Activated CD4-positive, alpha-beta T cell treated with anti-CD3 and anti-CD28 coated beads, Interleukin-2, amount 10 ng/mL, durations not matched to agents 7 days and 5 days (primary cell): ENCODE measurements at regions not wholly inside any gene's neighbourhood (a gene's known extent, or its start where the extent isn't known, plus 50 kb on each side); places are given as distances from the start of the nearest gene placed in this dataset.
"Not testable (repeated sequence)": the region's sequence is repeated elsewhere in the genome, so short reads cannot be mapped to it uniquely, and the experiment has no call there.

Experiments used
- CTCF ChIA-PET: fragments of 350-600 bp; sonication (Branson Sonifier 250); formaldehyde crosslinking; loops from one replicate; lab custom pipeline; 2021; ENCODE audit warnings: antibody characterized with exemption; lab: Charles Lee
- POLR2A ChIA-PET: fragments of 350-600 bp; sonication (Branson Sonifier 250); formaldehyde crosslinking; loops from one replicate; lab custom pipeline; 2021; ENCODE audit warnings: antibody characterized with exemption; lab: Charles Lee
- DNase-seq: peaks from one replicate; pipeline ENCODE4 v3.0.0-alpha.2; 2020
- H3K27ac Mint-ChIP-seq: one replicate; pipeline ENCODE4 v1.8.0; 2021; ENCODE audit warnings: mild to moderate bottlenecking, moderate library complexity, mixed read lengths
- H3K27me3 Mint-ChIP-seq: one replicate; pipeline ENCODE4 v1.8.0; 2021; ENCODE audit warnings: mixed read lengths
- H3K36me3 Mint-ChIP-seq: one replicate; pipeline ENCODE4 v1.8.0; 2021; ENCODE audit warnings: low read depth, mixed read lengths
- H3K4me1 Mint-ChIP-seq: one replicate; pipeline ENCODE4 v1.8.0; 2021; ENCODE audit warnings: mixed read lengths
- H3K4me3 Mint-ChIP-seq: one replicate; pipeline ENCODE4 v1.8.0; 2021; ENCODE audit warnings: mild to moderate bottlenecking, moderate library complexity, mixed read lengths
- H3K9me3 Mint-ChIP-seq: one replicate; pipeline ENCODE4 v1.8.0; 2021; ENCODE audit warnings: mixed read lengths

DNA sequence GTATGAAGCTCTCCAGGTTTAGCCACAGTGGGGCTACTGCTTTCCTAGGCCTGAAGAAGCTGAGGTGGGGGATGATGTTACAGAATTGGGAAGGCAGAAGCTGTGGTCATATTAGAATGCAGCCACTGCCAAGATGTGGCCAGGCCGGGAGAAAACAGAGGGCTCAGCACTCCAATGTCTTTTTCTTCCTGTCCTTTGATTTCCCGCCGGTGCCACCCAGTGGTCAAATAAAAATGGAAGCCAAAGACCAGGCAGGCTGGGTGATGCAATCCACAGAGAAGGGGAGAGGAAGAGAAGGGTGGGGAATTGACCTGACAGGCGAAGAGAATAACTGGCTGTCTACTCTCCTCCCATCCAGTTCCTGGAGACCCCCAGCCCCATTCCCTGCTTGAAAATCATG lies 94.9 kb upstream of the SHISA3 start:
- Mint-ChIP-seq H3K4me1 (no peaks in the 10 kb centered on the region), H3K9me3 (no peaks in the 10 kb centered on the region), H3K4me3 (no peak overlapping the region), H3K27ac (no peak overlapping the region), H3K36me3 (no peaks in the 10 kb centered on the region), H3K27me3 (peaks cover 6% of the 10 kb centered on the region)
- POLR2A ChIA-PET = no interaction called here
- DNase-seq = no peak
- CTCF ChIA-PET = no interaction called here

DNA sequence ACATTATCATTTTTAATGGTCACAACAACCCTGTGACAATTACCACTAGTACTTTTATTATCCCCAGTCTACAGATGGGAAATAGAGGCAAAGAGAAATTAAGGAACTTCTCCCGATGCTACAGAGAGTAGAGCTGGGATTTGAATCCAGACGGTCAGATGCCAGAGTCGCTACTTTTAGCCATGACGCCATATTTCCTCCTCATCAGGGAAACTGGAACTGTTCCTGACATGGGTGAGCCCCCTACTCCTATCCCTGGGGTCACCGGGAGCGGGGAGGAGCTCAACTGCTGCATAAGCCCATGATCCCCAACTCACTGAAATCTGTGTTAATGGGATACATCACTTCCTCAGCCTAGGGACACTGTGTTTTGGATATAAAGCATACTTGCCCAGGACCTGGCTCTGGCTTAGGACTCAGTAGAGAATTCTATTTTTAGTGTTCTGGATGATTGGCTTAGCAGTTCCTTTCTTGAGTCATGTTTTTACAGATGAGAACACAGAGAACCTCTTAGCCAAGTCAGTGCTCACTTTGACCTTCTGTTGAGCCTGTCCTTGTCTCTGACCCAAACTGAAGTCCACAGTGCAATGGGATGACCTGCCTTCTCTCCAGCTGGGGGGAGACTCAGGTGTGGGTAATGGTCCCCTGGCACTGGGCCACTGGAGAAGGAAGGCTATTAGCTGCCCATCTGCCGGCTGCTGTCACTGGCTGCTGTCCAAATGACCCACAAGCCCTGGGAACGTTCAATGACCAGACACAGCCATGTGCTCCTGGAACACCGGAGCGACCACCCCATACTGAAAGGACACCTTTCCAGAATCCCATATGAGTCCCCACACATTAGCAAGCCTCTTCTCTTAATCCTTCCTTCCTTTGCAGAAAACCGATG lies 90.8 kb upstream of the SHISA3 start:
- no peaks in the 10 kb centered on the region for H3K27me3 Mint-ChIP-seq
- no peak overlapping the region for H3K27ac Mint-ChIP-seq
- CTCF ChIA-PET = no interaction called here
- no peaks in the 10 kb centered on the region for H3K36me3 Mint-ChIP-seq
- POLR2A ChIA-PET = no interaction called here
- no peak overlapping the region for H3K4me3 Mint-ChIP-seq
- H3K4me1 Mint-ChIP-seq = no peaks in the 10 kb centered on the region
- DNase-seq = no peak
- no peaks in the 10 kb centered on the region for H3K9me3 Mint-ChIP-seq

DNA sequence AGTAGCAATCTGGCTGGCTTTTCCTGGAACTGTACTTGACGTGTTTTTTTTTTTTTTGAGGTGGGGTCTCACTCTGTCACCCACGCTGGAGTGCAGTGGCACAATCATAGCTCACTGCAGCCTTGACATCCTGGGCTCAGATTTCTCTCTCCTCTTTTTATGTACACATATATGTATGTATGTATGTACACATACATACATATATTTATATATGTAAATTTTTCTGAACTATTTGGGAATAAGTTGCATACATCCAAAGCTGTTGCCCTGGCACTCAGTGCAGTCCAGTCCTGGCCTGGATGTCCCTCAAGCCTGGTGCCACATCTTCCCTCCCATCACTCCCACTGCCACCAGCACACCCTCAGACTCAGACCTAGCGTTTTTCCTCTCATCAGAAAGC lies 89.0 kb upstream of the SHISA3 start:
- Mint-ChIP-seq H3K27ac (no peak overlapping the region), H3K27me3 (no peaks in the 10 kb centered on the region), H3K9me3 (no peaks in the 10 kb centered on the region), H3K4me1 (no peaks in the 10 kb centered on the region), H3K4me3 (no peak overlapping the region), H3K36me3 (no peaks in the 10 kb centered on the region)
- DNase-seq = no peak
- ChIA-PET POLR2A (no interaction called here), CTCF (no interaction called here)

DNA sequence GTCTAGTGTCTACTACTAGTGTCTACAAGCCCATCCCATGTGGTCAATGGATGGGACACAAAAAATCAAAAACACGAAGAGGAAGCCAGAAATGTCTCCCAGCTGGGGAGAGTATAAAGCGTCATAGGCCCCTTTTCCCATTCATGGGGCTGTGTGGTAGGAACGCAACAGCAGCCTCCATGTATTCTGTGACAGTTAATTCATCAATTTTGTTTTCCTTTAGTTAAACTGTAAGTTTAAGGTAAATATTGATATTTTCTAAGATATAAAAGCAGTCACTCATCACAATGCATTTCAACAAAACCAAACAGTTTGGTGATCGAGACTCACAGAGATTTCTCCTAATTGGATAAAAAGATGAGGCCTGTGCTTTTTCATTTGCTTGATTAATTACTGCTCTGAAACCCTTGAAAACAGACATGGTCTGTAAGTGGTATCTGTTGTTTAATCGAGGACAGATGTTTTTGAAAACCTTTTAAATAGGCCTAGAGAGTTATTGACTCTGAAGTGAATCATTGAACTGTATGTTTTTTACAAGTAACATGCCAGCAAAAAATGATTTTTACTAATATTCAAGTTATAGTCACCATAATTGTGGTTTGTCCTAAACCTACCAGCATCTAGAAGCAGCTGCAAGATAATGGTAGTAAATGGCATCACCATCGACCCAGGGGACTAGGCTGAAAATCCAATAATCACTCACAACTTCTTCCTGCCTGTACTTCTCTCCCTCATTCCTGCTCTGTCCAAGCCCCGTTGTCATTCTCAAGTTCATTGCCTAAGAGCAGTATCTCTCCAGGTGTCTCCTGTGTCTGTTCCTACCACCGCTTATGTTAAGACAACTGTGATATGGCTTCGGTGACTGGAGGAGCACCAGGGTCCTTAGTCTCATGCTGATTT lies 87.7 kb upstream of the SHISA3 start:
- ChIA-PET POLR2A (no interaction called here), CTCF (no interaction called here)
- no peaks in the 10 kb centered on the region for H3K27me3 Mint-ChIP-seq
- DNase-seq = no peak
- H3K27ac Mint-ChIP-seq = no peak overlapping the region
- H3K4me3 Mint-ChIP-seq = no peak overlapping the region
- no peaks in the 10 kb centered on the region for H3K36me3 Mint-ChIP-seq
- H3K9me3 Mint-ChIP-seq = no peaks in the 10 kb centered on the region
- no peaks in the 10 kb centered on the region for H3K4me1 Mint-ChIP-seq

DNA sequence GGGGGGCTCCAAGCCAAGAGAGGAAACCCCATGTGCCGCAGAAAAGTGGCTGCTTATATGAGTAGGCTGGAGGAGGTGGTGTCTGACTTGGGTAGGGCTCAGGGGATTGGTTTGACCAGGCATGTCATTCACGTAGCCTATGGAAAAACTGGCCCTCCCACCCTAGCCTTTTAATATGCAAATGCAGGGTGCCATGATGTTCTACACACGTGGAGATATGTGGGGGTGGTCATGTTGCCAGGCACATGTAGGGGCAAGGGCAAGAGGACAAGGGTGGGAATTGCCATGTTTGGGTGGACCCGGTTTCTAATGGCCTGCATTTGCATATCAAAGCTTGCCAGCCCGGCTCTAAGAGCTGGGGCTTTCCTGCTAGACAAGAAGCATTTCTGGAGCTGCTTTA lies 86.9 kb upstream of the SHISA3 start:
- no peak for DNase-seq
- Mint-ChIP-seq H3K27ac (no peak overlapping the region), H3K27me3 (no peaks in the 10 kb centered on the region), H3K9me3 (no peaks in the 10 kb centered on the region), H3K4me3 (no peak overlapping the region), H3K36me3 (no peaks in the 10 kb centered on the region), H3K4me1 (no peaks in the 10 kb centered on the region)
- ChIA-PET CTCF (no interaction called here), POLR2A (no interaction called here)

DNA sequence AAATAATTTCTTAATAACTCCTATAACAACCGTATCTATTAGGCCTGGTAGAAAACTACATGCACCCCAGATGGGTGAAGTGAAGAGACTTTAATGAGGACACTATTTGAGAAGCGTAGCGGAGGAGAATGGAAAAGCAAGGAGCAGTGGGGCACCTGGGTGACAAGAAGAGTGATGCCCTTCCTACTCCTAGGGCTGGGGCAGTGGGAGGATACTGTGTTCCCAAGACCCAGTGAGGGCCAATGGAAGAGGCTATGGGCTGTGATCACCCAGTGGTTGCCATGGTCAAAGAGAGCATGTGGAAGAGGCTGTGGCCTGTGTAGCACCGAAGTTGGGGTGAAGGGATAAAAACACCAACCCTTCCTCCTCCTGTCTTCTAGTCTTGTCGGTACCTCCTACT lies 86.5 kb upstream of the SHISA3 start:
- ChIA-PET CTCF (no interaction called here), POLR2A (no interaction called here)
- Mint-ChIP-seq H3K27me3 (no peaks in the 10 kb centered on the region), H3K4me1 (no peaks in the 10 kb centered on the region), H3K27ac (no peak overlapping the region), H3K36me3 (no peaks in the 10 kb centered on the region), H3K9me3 (no peaks in the 10 kb centered on the region), H3K4me3 (no peak overlapping the region)
- no peak for DNase-seq

DNA sequence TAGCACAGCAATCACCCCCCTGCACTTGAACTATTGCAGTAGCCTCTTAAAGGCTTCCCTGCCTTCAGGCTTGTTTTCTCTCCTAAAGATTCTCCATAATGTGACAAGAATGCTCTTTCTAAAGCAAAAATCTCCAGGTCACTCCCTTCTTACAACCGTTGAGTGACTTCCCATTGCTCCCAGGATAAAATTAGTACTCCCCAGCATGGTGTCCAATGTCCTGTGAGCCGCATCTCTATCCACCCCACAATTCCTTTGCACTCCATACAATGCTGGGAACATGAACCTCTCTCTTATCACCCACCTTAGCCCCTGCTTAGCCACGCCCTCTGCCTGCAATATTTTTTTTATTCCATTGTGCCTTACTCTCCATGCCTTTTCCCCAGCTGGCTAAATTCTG lies 85.7 kb upstream of the SHISA3 start:
- H3K9me3 Mint-ChIP-seq = no peaks in the 10 kb centered on the region
- no peaks in the 10 kb centered on the region for H3K36me3 Mint-ChIP-seq
- no peak overlapping the region for H3K27ac Mint-ChIP-seq
- ChIA-PET POLR2A (no interaction called here), CTCF (no interaction called here)
- no peak overlapping the region for H3K4me3 Mint-ChIP-seq
- H3K27me3 Mint-ChIP-seq = no peaks in the 10 kb centered on the region
- DNase-seq = no peak
- no peaks in the 10 kb centered on the region for H3K4me1 Mint-ChIP-seq

DNA sequence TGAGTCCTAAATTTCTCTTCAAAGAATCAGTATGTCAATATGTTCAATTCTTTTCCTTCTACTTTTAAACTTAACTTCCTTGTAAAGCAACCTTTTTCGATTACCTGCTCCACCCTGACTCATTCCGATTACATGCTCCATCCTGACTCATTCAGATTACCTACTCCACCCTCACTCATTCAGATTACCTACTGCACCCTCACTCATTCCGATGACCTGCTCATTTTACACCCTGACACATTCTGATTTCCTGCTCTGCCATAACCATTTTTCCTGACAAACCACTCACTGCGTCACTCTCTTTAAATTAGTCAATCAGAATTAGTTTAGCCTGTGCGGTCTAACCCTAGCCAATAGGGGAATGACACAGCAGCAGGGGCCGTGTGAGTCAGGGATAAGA lies 83.9 kb upstream of the SHISA3 start:
- H3K27ac Mint-ChIP-seq, H3K4me1 Mint-ChIP-seq, H3K9me3 Mint-ChIP-seq, H3K4me3 Mint-ChIP-seq, POLR2A ChIA-PET, DNase-seq, CTCF ChIA-PET, H3K27me3 Mint-ChIP-seq, H3K36me3 Mint-ChIP-seq: not testable (repeated sequence)

DNA sequence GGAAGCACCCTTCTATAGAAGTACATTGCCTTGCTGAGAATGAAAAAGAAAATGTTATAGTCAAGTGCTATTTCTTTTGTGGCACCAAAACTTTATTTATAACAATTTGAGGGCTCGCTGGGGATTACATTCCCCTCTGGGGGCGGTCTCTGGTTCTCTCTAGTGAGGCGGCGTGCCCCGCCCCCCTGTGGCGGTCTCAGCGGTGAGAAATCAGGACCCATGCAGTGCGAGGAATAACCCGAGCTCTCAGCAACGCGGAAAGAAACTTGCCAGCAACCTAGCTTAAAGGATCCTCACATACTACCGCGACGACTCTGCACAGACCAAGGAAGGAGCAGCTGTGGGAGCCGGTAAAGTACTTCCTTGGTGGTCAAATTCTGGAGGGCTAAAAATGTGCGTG lies 83.4 kb upstream of the SHISA3 start:
- Mint-ChIP-seq H3K27me3 (no peaks in the 10 kb centered on the region), H3K36me3 (no peaks in the 10 kb centered on the region), H3K4me1 (no peaks in the 10 kb centered on the region), H3K9me3 (no peaks in the 10 kb centered on the region), H3K27ac (no peak overlapping the region), H3K4me3 (no peak overlapping the region)
- ChIA-PET CTCF (no interaction called here), POLR2A (no interaction called here)
- no peak for DNase-seq

DNA sequence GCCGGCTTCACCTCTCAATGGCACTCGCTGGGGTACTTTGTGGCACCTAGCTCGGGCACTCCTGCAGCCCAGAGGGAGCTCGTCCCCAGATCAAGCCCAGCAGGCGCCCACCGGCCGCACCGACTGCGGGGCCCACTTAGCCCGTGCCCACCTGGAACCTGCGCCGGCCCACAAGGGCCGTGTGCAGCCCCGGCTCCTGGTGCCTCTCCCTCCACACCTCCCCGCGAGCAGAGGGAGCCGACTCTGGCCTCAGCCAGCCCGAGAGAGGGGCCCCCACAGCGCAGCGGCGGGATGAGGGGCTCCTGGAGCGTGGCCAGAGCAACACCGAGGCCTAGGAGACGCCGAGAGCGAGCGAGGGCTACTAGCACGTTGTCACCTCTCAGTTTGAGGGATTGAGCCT lies 82.1 kb upstream of the SHISA3 start:
- Mint-ChIP-seq H3K9me3 (no peaks in the 10 kb centered on the region), H3K27me3 (no peaks in the 10 kb centered on the region), H3K36me3 (no peaks in the 10 kb centered on the region), H3K4me3 (no peak overlapping the region), H3K4me1 (no peaks in the 10 kb centered on the region), H3K27ac (no peak overlapping the region)
- ChIA-PET POLR2A (interaction anchor here (0.6 kb wide), 1 partner anchor 20 kb away, joined by 4 read pairs; no protein-coding TSS in a partner anchor), CTCF (no interaction called here)
- DNase-seq = no peak

DNA sequence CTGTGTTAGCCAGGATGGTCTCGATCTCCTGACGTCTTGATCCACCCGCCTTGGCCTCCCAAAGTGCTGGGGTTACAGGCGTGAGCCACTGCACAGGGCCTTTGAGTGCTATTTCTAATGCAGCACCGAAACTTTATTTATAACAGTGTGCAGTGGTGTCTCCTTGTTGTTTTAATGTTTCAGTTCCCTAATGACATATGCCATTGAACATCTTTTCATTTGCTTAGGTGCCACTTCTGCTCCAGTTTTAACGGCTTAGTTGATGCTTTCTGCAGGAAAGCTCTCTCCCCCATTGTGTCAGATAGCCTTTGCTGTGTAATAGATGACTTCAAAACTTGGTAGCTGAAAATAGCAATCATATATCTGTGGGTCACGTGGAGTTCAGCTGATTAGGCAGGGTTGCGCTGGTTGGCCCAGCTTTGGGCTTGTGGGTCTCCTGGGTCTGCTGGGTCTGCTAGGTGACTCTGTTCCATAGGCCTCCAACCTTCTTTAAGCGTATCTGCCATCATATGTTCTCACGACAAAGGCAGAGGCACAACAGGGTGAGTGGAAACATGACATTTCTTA lies 76.4 kb upstream of the SHISA3 start:
- H3K27me3 Mint-ChIP-seq = no peaks in the 10 kb centered on the region
- ChIA-PET CTCF (no interaction called here), POLR2A (no interaction called here)
- no peak overlapping the region for H3K4me3 Mint-ChIP-seq
- no peaks in the 10 kb centered on the region for H3K36me3 Mint-ChIP-seq
- H3K4me1 Mint-ChIP-seq = no peaks in the 10 kb centered on the region
- no peak overlapping the region for H3K27ac Mint-ChIP-seq
- DNase-seq = no peak
- no peaks in the 10 kb centered on the region for H3K9me3 Mint-ChIP-seq

DNA sequence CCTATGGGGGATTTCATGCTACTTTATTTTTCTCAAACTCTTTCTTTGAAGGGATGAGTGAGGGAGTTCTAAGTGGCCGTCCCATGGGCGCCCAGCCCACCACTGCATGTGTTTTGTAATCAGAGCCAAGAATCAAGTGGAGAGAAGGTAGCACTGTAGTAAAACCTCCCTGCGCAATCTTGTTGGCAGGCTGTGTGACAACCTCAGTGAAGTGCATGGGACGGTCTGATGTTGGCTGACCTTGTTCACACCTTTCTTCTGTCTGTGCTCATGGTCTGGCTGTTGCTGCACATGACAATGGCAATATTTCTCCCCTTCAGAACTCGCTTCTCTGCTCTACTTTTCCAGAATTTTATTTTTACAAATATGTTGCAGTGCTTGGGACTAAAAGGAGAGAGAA lies 71.2 kb upstream of the SHISA3 start:
- ChIA-PET CTCF (no interaction called here), POLR2A (no interaction called here)
- Mint-ChIP-seq H3K9me3 (no peaks in the 10 kb centered on the region), H3K4me1 (no peaks in the 10 kb centered on the region), H3K4me3 (no peak overlapping the region), H3K27me3 (no peaks in the 10 kb centered on the region), H3K36me3 (no peaks in the 10 kb centered on the region), H3K27ac (no peak overlapping the region)
- no peak for DNase-seq

DNA sequence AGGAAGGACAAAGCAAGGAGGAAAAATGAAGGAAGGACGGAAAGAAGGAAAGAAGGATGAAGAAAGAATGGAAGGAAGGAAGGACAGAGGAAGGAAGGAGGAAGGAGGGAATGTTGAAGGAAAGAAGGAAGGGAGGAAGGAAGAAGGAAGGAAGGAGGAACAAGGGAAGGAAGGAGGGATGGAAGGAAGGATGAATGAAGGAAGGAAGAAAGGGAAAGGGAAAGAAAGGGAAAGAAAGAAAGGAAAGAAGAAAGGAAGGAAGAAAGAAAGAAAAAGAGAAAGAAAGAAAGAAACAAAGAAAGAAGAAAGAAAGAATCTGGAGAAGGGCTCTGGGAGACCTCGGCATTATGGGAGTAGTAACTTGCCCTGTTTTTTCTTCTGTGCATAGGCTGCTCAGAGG lies 70.8 kb upstream of the SHISA3 start:
- H3K27me3 Mint-ChIP-seq = no peaks in the 10 kb centered on the region
- POLR2A ChIA-PET = no interaction called here
- H3K9me3 Mint-ChIP-seq = no peaks in the 10 kb centered on the region
- CTCF ChIA-PET = interaction anchor here (0.6 kb wide), 1 partner anchor 9 kb away, joined by 3 read pairs; no protein-coding TSS in a partner anchor
- DNase-seq = no peak
- no peak overlapping the region for H3K4me3 Mint-ChIP-seq
- H3K4me1 Mint-ChIP-seq = no peaks in the 10 kb centered on the region
- no peak overlapping the region for H3K27ac Mint-ChIP-seq
- no peaks in the 10 kb centered on the region for H3K36me3 Mint-ChIP-seq
